ENCODE measurements at regions not wholly inside any gene's neighbourhood (a gene's known extent, or its start where the extent isn't known, plus 50 kb on each side); places are given as distances from the start of the nearest gene placed in this dataset.

GRCh38 chr12:25853316-25854095 lies 105.0 kb upstream of the RASSF8 start:
- no peak for TF ChIP-seq EZH2 (IDR thresholded peaks at IDR 0.05; ENCODE audit: low read length, missing control alignments)
- TF ChIP-seq CTCF (conservative IDR thresholded peaks at IDR 0.05 in 1 of 2, IDR thresholded peaks at IDR 0.05 in 1 of 2; ENCODE audit: low read depth in 1 of 2, low read length in 2 of 2): no peak

Measured in fibroblast of lung (primary cell).